ENCODE measurements at regions not wholly inside any gene's neighbourhood (a gene's known extent, or its start where the extent isn't known, plus 50 kb on each side); places are given as distances from the start of the nearest gene placed in this dataset.

DNA sequence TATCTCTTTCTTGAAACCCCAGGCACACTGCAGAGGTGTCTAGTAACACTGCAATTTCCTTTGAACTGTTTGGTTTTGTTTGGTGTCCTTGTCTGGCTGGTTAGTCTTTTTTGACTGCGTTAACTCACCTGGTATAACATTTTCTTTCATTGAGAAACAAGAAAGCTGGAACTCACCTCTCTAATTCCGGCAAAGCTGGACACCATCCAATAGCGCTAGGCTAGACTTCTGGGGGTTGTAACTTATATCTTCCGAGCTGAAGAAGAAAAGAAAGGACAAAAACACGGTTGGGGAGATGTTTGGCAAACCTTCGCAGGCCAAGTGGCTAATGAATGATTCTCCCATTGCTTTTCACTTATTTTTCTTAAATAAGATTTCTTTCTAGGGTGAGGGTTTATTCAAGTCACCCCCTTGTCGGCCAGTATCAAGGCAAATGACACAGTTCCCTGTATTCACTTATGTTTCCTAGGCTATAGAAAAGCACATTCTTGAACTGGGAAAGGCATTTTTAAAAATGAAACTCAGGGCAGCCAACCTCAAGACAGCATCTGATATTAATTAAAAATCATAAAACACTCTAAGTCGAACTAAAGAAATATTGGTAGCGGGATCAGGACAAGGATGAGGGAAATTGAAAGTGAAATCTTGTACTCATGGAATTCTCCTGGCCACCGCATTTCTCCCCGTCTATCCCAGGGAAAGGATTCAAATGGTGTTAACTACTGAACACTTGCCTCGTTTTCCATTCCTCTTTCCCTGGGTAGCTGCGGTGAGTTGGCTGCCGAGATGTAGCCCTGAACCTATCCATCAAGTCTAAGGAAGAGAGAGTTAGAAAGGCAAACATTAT, 95.9 kb upstream of the ZFHX3 start (continued):
- TF ChIP-seq SIRT6 (IDR thresholded peaks at IDR 0.05; ENCODE audit: low read length) (no peak), ZNF274 (IDR thresholded peaks at IDR 0.05; ENCODE audit: borderline replicate concordance, extremely low read depth, low read length) (no peak)

All from H1 (cell line).